DMS53 (cell line): ENCODE measurements at regions not wholly inside any gene's neighbourhood (a gene's known extent, or its start where the extent isn't known, plus 50 kb on each side); places are given as distances from the start of the nearest gene placed in this dataset.
A peak's percentile ranks its signal among the peaks of the same experiment; 100 is the strongest.
"Not testable (repeated sequence)": the region's sequence is repeated elsewhere in the genome, so short reads cannot be mapped to it uniquely, and the experiment has no call there.

Experiments
- DNase-seq: peaks from one replicate; lab custom pipeline; 2025; lab: John Stamatoyannopoulos, UW

- no peak for DNase-seq
These were observed 603.1 kb upstream of the MAN1A1 start for GRCh38 chr6:119952696-119953095.

- peak; percentile 22 for DNase-seq
These were observed 601.1 kb upstream of the MAN1A1 start for GRCh38 chr6:119950681-119951080.

- no peak for DNase-seq
These were observed 592.7 kb upstream of the MAN1A1 start for GRCh38 chr6:119942078-119942752.

GRCh38 chr6:119938752-119939151, 589.2 kb upstream of the MAN1A1 start:
- no peak for DNase-seq

- DNase-seq, result no peak
These were observed 585.3 kb upstream of the MAN1A1 start for GRCh38 chr6:119934816-119935215.

- no peak for DNase-seq
These were observed 579.6 kb upstream of the MAN1A1 start for GRCh38 chr6:119929121-119929520.

- not testable (repeated sequence) for DNase-seq
These were observed 575.3 kb upstream of the MAN1A1 start for GRCh38 chr6:119924888-119925287.

- no peak for DNase-seq
These were observed 573.3 kb upstream of the MAN1A1 start for GRCh38 chr6:119922814-119923213.

- no peak for DNase-seq
These were observed 572.0 kb upstream of the MAN1A1 start for GRCh38 chr6:119921491-119922010.

- DNase-seq, result no peak
These were observed 567.6 kb upstream of the MAN1A1 start for GRCh38 chr6:119917186-119917585.

- DNase-seq, result no peak
These were observed 566.4 kb upstream of the MAN1A1 start for GRCh38 chr6:119915971-119916370.

GRCh38 chr6:119908157-119908556, 558.6 kb upstream of the MAN1A1 start:
- DNase-seq, result no peak

- no peak for DNase-seq
These were observed 553.1 kb upstream of the MAN1A1 start for GRCh38 chr6:119902681-119903080.

- DNase-seq, result no peak
These were observed 547.2 kb upstream of the MAN1A1 start for GRCh38 chr6:119896806-119897205.

- DNase-seq, result no peak
These were observed 546.1 kb upstream of the MAN1A1 start for GRCh38 chr6:119895626-119896025.

GRCh38 chr6:119894811-119895210, 545.2 kb upstream of the MAN1A1 start:
- peak; percentile 54 for DNase-seq

GRCh38 chr6:119891644-119892043, 542.1 kb upstream of the MAN1A1 start:
- DNase-seq, result no peak

GRCh38 chr6:119891206-119891605, 541.6 kb upstream of the MAN1A1 start:
- no peak for DNase-seq

GRCh38 chr6:119890470-119890869, 540.9 kb upstream of the MAN1A1 start:
- DNase-seq, result no peak

- DNase-seq, result no peak
These were observed 538.1 kb upstream of the MAN1A1 start for GRCh38 chr6:119887666-119888065.

- DNase-seq, result peak; percentile 7
These were observed 531.9 kb upstream of the MAN1A1 start for GRCh38 chr6:119881416-119881815.

GRCh38 chr6:119880840-119881239, 531.3 kb upstream of the MAN1A1 start:
- DNase-seq, result peak; percentile 13

GRCh38 chr6:119879731-119880130, 530.2 kb upstream of the MAN1A1 start:
- no peak for DNase-seq

- peak; percentile 29 for DNase-seq
These were observed 524.8 kb upstream of the MAN1A1 start for GRCh38 chr6:119874381-119874780.
